HTR-8/SVneo (cell line): ENCODE measurements at regions not wholly inside any gene's neighbourhood (a gene's known extent, or its start where the extent isn't known, plus 50 kb on each side); places are given as distances from the start of the nearest gene placed in this dataset.
"Not testable (repeated sequence)": the region's sequence is repeated elsewhere in the genome, so short reads cannot be mapped to it uniquely, and the experiment has no call there.

ENCODE experiments used
- DNase-seq: peaks from one replicate; pipeline ENCODE4 v3.0.0; 2011; ENCODE audit warnings: low spot score, mixed read lengths; ENCODE audit not compliant: insufficient read length
- FAIRE-seq: peaks from 2 replicates; lab custom pipeline; 2011; peaks lifted over from hg19 to GRCh38; lab: Jason Lieb, UNC

DNA sequence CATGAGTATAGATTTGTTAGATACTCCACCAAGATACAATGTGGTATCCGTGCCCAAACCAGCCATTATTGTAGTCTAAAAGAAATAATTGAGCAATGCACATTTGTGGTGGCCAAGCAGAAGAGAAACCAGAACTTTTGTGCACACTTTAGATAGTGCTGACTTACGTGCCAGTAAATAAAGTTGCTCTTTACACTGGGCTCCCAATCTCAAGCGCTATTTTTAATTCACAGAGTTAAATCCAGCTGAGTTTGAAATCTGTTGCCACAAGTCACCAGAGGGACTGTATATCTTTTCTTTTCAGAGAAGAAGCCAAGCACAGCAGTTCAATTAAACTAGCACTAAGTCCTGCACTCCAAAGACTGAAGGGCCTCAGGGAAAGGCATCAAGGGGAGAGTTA lies 680.4 kb downstream of the TDRD15 start:
- DNase-seq, result no peak

DNA sequence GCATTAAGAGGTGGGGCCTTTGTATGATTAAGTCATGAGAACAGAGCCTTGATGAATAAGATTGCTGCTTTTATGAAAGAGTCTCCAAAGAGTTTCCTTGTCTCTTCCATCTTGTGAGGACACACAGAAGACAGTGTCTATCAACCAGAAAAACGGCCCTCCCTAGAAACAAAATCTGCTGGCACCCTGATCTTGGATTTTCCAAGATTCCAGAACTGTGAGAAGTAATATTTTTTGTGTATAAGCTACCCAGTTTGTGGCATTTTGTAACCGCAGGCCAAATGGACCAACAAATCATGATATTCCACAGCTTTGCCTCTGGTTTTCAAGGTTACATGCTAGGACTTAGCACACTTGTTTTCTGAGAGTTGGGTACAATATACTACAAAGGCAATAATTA lies 687.8 kb downstream of the TDRD15 start:
- DNase-seq (no peak), FAIRE-seq (no peak)

More for the DNA sequence above, 680.4 kb downstream of the TDRD15 start:
- FAIRE-seq, result no peak

DNA sequence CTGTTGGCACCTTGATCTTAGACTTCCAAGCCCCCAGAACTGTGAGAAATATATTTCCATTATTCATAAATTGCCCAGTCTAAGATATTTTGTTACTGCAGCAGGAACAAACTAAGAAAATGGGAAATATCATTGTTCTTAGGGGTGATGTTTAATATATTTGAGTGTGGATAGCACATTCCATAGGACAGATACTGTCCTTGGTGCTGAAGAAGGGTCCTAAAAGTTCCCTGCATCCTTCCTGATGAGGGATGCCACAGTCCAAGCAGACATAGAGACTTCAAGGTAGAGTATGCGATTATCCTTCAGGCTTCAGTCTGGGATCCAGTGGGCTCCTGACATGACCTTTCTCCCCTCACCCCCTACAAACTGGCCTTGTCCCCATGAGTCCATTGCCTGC lies 689.0 kb downstream of the TDRD15 start:
- no peak for FAIRE-seq
- DNase-seq, result no peak

DNA sequence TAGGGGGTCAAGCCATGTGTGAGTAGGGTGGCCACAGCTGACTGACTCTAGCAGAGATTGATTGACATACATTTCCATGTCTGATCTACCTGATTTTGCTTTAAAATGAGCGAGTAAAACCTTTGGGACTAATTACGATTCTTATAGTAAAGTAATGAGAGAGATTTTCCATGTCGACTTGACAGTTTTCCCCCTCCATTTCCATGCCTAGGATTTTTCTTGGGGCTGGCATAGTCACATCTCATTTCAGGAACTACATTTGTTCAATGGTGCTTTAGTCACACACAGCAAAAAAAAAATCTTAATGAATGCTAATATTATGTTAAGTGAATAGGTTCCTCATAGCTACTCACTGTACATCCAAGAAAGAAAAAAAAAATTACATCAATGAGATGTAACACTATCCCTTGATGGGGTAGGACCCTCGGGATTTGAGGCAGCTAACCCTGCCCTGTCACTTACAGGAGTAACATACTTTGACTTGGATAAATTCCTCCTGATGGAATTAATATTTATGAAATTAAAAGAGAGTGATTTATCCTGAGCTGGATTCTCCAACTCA lies 690.9 kb downstream of the TDRD15 start:
- DNase-seq, result no peak
- FAIRE-seq, result no peak

DNA sequence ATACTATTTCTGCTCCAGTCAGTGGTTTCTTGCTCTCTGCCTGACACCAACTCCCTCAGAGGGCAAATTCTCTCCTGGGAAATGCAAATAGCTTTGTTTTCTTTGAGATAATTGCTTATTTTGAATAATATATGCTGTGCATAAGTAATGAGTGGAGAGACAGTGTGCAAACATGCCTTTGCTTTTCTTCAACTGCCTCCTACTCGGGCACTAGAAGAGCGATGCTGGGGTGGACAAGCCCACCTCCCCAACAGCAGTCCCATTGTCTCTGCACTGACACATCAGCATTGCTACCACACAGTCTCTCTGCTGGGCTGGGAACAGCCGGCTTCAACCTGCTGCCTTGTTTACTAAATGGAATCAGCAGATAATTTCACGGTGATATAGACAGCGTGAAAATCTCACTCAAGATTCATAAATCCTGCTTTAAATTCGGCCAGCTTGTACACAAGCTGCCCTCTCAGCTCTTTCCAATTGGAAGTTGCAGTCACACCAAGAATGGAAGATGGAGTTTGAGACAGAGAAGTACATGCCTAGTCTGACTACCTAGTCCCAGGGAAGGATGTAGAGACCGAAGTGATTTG lies 694.5 kb downstream of the TDRD15 start:
- no peak for DNase-seq

DNA sequence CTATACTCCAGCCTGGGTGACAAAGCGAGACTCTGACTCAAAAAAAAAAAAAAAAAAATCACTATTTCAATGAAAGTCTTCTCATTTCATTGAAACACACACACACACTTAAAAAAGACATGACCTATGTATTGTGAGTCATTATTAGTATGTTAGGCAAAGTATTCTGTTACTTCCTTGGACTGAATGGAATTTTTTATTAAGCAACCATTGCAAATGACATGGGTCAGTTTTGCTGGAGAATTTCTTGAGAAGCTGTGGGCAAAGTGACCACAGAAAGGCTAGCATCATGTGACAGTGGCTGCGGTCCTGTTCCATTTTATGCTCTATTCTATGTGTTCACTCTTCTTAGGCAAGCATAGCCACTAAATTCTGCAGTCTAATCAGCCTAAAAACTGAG lies 695.7 kb downstream of the TDRD15 start:
- FAIRE-seq (no peak), DNase-seq (no peak)

More for the DNA sequence above, 694.5 kb downstream of the TDRD15 start:
- peak; percentile 71 for FAIRE-seq

DNA sequence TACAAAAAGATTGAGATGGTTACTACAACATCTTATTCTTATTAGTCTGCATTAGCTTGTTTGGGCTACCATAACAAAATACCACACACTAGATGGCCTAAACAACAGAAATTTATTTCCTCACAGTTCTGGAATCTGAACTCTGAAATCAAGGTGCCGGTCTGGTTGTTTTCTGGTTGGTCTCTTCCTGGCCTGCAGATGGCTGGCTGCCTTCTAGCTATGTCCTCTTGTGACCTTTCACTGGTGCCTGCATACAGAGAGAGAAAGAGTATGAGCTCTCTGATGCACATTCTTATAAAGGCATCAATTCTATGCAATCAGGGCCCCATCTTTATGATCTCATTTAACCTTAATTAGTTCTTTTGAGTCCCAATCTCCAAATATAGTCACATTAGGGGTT lies 696.5 kb downstream of the TDRD15 start:
- DNase-seq, result no peak
- FAIRE-seq, result no peak

DNA sequence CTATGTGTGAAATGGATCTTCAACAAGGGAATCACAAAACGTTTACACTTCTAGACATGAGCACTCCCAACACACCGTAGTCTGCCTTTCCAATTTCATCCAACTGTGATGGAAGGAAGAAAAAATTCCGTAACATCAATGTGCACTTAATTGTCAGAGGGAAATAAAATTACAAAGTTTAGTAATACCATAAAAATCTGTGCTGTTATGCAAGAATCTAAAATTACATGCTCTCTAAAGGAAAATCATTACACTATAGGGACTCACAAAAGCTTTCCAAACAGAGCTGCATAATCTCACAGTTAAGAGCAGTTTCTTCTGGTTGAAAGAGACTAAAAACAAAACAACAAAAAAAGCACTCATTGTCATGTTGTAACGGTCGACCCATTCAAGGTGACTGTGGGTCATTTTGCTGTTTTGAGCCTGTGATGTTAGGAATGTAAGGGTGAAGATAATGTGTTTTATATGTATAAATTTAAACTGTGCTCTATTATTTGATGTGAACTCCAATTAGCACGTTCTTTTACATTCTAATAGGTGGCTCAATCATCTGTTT lies 698.0 kb downstream of the TDRD15 start:
- DNase-seq (no peak), FAIRE-seq (no peak)

DNA sequence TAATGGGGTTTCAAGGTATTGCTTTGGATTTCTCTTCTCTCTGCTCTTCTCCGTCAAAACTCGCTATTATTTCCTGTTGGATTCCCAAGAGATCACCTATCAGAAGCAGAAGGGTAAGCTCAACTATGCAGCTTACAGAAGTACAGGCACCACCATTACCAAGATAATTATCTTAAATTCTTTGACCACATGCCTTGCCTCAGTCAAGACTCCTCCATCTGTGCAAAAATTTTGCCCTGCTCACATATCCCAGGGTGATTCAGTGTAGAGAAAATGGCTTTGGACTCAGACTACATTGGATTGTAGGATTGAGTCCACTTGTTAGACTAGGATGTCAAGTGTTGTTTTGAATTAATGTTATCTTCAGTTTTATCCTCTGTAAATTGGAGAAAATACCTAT lies 698.7 kb downstream of the TDRD15 start:
- DNase-seq, result no peak
- FAIRE-seq, result no peak

DNA sequence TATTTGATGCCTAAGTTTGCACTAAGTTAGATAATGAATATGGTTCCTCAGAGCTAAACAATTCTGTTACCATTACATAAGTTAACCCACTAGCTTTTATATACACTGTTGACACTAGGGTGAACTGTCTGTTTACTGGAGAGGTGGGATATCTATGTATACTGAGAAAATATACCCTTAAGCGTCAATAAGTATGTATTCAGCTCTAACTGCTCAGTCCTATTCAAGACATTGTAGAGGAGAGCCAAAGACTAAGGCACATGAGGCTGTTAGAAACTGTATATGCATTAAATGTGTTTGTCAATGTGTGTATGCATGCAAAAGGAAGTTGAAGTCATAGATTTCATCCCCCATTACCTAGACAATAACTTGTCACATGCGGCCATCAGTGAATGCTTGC lies 710.0 kb downstream of the TDRD15 start:
- DNase-seq (no peak), FAIRE-seq (peak; percentile 75)

DNA sequence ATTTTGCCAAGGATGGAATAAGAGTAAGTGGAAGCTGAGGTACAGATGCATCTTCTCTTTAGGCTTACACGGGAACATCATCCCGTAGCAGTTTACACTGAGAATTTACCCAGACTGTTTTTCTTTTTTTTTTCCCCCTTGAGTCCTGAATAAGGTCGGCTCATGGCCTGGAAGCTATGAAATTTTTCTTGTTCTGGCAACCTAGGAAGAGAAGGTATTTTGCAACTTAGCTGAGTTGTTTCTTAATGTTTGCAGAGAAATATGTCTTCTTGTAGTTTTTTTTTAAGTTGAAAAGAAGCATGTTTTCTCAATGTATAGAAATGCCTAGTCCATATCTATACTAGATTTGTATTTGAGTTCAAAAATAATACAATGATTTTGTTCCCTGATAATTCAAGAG lies 712.5 kb downstream of the TDRD15 start:
- FAIRE-seq (no peak), DNase-seq (no peak)

DNA sequence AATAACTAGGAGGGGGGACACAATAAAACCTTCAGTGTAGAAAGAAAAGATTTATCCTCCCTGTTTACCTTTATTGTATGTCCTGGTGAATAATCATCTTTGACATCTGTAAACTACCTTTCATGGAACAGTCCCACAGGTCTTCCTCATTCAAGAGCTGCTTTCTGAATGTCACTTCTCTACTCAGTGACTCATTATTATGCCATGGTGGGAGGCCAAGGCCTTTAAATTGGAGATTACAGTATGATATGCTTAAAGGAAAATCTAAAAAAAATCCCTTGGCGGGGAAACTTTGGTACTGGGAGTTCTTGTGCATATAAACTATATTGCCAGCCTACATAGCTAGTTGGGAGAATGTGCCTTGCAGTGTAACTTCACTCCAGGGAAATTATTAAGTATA lies 713.0 kb downstream of the TDRD15 start:
- DNase-seq (no peak), FAIRE-seq (no peak)

DNA sequence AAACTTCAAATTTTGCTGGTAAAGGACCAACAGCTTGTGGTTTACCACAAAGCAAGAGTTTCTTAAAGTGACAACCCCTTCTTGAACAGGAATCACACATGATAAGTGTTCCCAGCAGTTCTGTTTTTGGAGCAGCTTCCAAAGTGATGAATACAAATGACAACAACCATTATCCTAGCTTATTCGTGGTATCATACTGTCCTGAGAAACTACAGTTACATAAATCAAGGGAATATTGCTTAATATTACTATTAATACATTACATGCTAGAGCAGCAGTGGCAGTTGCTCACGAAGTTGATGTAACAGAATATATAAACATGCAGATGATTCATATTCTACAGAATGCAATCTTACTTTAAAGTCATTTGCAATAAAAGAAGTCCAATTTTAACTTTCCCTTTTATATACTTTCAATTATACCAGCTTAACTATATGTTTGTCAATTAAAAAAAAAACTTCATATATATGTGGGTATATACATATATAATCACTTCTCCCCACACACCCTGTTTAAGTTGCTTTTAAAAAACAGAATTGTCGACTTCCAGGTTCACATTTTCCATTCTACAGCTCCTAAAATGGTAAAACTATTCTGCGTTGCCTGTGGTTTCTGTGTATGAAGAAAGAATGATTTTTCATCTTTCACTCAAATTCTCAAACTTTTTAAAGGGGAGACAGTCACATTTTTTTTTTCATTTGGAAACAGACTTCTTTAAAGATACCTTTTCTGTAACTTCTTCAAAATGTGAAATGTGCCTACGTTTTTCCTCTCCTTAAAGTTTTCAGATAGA lies 713.6 kb downstream of the TDRD15 start:
- DNase-seq (peak; percentile 15), FAIRE-seq (no peak)

DNA sequence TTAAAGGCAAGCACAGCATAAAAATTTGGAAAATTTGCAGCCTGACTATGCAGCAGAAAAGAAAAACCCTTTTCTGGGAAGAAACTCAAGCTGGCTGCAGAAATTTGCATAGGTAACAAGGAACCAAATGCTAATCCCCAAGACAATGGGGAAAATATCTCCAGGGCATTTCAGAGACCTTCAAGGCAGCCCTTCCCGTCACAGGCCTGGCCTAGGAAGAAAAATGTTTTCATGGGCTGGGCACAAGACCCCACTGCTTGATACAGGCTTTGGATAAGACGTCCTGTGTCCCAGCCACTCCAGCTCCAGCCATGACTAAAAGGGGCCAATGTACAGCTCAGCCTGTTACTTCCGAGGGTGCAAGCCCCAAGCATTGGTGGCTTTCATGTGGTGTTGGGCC lies 717.6 kb downstream of the TDRD15 start:
- no peak for FAIRE-seq
- no peak for DNase-seq

DNA sequence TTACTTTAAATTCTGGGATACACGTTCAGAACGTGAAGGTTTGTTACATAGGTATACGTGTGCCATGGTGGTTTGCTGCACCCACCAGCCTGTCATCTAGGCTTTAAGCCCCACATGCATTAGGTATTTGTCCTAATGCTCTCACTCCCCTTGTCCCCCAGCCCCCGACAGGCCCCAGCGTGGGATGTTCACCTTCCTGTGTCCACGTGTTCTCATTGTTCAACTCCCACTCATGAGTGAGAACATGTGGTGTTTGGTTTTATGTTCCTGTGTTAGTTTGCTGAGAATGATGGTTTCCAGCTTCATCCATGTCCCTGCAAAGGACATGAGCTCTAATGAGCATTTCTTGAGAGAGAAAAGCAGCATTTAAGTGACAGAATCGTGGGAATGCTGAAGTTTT lies 726.6 kb downstream of the TDRD15 start:
- FAIRE-seq, DNase-seq: not testable (repeated sequence)

DNA sequence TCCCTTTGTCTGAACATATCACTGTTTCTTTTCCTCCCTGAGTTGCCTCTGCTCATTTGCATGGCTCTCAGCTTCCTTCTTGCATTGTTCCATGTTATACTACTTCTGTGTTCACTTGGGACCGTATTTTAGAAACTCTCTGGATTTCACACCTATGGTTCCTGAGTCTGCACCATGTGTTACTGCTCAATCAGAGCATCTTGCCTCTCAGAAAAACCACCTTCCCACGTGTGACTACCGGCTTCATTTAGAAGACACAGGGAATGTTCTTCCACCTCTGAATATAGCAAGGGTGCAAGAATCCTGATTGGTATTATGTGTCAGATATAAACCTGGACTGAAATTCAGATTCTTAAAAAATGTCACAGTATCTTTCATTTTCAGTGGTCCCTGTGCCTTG lies 731.2 kb downstream of the TDRD15 start:
- FAIRE-seq, result no peak
- DNase-seq, result no peak

DNA sequence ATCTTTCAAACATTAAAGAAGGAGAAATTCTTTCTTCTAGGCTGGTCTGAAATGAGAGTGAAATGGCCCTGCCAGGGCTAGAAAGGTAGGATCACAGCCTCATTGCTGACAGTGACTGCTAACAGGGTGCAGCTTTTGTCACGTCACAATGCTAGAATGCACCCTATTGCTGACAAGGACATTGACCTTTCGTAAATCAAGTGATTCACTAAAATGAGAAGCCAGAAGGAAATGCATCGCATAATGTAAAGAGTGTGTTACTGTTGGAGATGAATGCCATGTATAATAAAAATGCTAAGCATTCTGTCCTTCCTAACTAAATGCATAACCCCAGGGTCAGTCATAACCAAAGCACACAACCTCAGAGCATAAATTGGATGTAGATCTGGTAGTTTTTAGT lies 732.9 kb downstream of the TDRD15 start:
- FAIRE-seq (peak; percentile 44), DNase-seq (no peak)

DNA sequence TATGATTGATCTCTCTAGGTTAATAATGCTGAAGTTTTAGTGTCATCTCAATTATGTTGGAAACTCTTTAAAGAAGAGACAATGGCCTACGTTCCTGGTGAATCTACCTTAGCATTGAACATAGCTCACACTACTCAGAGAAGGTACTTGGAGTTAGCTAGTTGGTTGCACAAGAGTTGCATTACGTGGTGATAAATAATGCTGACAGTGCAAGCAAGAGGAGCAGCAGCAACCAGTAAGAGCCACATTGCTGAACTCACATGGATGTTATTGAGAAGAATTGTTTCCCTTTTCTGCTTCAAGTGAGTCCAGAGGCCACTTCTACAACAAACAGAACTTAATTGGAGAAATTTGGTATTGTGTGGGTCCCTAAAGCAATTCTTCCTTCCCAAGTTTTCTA lies 737.1 kb downstream of the TDRD15 start:
- no peak for FAIRE-seq
- no peak for DNase-seq

DNA sequence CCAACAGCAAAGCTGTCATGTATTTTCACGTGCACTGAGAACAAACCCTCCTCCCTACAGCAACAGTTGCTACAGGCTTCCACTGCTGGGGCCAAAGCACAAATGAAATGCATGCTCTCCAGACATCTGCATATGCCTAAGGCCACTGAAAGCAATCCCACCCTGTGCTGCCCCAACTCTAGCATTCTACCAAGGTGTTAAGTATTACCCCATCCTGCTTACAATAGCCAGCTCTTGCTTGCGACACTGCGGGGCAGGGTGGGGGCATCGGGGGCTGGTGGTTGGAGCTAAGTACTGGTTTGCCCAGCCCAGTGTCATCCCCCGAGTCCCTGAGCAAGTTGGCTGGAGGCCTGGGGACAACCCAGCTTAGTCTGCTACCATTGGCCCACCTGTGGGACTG lies 742.5 kb downstream of the TDRD15 start:
- FAIRE-seq (no peak), DNase-seq (no peak)

DNA sequence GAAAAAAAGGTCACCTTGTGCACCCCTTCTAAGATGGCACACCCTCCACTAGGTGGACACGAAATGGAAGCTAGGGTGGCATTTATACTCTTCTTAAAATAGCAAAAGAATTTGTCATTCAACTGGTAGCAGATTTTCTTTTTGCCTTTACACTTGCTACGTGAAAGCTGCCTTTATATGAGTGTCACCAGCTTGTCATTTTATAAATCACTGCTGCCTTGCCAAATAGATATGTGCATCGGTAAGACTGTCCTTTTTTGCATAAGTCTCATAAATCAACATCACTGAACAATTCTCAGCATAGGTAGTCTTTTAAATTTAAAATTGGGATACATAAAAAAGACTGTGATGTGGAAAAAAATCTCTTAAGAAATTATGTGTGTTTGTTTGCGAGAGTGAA lies 764.1 kb downstream of the TDRD15 start:
- DNase-seq (no peak), FAIRE-seq (no peak)

DNA sequence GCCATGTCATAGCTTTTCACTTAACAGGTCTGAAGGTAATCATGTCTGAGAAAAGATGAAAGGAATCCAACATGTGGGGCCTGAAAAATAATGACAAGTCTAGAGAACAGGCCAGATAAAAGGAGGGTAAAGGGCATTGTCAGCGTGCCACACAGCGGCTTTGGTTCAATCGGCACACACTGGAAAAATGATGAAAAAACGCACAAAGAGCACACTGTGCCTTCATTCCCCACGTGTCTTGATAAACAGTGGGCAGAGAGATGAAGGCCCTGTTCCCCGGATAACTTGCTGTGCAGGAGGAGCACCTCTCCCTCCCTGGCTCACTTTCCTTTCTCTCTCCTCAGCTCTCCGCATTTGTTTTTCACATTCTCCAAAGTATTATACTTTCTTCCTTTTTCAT lies 766.3 kb downstream of the TDRD15 start:
- DNase-seq, result no peak
- FAIRE-seq, result no peak
